GM12872 (cell line): ENCODE measurements at regions not wholly inside any gene's neighbourhood (a gene's known extent, or its start where the extent isn't known, plus 50 kb on each side); places are given as distances from the start of the nearest gene placed in this dataset.

Source experiments
- TF ChIP-seq, protein P1 (sequence below): IDR thresholded peaks from 3 replicates; pipeline ENCODE4 v1.5.1; 2011; ENCODE audit warnings: low read depth, mild to moderate bottlenecking, low read length, moderate library complexity; ENCODE audit not compliant: insufficient read depth

DNA sequence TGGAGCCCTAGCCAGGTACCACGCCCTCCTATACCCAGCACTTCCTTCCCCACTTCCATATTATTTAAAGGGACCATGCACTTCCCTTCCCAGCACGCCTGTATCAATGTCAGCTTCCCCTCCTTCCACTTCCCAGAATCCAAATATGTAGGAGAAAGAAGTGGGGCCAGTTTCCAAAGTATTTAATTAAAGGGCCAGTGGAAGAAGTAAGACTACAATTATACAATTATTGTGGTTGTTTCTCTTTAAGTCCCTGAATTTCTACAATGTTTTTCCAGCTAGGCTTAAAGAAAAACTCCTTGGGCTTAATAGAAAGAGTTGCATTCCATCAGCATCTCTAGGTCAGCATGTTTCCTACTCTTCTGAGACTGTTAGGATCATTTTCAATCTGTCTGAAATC is 515.8 kb downstream of the PREX1 start:
- TF ChIP-seq, protein P1, sequence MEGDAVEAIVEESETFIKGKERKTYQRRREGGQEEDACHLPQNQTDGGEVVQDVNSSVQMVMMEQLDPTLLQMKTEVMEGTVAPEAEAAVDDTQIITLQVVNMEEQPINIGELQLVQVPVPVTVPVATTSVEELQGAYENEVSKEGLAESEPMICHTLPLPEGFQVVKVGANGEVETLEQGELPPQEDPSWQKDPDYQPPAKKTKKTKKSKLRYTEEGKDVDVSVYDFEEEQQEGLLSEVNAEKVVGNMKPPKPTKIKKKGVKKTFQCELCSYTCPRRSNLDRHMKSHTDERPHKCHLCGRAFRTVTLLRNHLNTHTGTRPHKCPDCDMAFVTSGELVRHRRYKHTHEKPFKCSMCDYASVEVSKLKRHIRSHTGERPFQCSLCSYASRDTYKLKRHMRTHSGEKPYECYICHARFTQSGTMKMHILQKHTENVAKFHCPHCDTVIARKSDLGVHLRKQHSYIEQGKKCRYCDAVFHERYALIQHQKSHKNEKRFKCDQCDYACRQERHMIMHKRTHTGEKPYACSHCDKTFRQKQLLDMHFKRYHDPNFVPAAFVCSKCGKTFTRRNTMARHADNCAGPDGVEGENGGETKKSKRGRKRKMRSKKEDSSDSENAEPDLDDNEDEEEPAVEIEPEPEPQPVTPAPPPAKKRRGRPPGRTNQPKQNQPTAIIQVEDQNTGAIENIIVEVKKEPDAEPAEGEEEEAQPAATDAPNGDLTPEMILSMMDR = no peak

DNA sequence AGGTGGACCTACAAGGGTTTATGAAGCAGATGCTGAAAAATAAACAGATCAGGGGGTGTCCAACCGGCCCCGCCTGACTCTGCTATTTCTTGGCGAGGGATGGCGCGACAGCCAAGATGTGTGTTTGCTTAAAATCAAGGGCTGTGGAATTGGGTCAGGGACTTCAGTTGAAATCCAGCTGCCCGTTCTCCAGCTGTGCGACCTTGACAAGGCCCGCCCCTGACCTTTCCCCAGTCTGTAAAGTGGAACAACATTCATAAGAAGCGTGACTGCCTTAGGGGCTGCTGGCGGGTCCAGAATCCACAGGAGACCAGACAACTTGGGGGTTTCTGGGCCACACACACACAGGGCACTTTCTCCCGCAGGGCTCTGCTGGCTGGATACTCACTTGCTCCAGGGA is 517.5 kb downstream of the PREX1 start:
- TF ChIP-seq, protein P1 = no peak

DNA sequence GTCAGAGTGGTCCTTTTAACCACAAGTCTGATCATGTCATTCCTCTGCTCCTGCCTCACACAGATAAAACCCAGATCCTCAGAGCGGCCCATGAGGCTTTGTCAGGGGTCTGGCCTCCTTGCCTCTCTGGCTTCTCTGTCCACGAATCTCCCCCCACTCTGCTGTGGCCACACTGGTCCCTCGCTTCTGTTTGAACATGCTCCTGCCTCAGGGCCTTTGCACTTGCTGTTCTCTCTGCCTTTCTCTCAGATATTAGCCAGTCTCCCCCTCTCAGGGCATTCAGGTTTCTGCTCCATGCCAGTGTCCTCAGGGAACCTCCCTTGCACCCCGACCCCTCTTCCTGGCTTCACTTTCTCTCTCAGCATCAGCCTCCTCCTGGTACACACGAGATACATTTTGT is 518.5 kb downstream of the PREX1 start:
- TF ChIP-seq, protein P1 = no peak

DNA sequence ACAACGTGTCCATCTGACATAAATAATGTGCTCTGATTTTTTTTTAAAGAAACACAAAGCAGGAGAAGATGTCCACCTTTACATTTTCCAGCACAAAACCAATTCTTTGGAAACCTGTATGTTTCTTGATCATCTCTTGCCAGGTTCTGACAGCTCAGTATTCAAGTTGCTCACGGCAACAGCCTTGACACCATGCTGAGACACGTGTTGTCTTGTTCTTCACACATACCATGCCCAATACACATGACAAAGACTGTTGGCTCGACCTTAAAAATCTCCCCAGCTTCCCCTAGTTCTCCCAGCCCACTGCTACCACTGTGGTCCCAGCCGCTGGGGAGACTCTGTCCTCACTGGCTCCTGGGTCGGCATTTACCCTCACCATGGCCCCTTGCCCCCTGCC is 518.9 kb downstream of the PREX1 start:
- TF ChIP-seq, protein P1 = no peak

DNA sequence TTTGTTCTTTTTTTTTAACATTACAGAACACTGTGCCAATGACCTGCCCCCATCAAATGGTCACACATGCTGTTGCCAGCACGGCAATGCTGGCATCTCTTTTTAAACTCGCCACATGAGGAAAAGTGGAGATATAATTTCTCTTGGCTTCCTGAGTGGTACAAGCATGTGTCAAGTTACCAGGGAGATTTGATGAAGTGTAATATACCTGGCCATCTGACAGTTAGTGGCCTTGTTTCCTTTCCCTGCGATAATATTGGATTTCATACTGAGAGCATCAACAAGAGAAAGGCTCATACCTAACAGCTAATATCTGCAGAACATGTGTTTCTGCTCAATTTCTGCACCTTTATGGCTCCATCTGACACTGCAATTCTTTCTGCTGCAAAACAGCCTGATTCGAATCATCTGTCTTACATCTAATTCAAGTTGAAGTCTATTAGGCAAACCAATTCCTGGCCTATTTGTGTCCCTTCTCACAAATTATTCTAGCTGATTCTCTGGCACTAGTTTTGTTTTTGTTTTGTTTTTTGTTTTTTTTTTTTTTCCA is 519.5 kb downstream of the PREX1 start:
- TF ChIP-seq, protein P1 = no peak

DNA sequence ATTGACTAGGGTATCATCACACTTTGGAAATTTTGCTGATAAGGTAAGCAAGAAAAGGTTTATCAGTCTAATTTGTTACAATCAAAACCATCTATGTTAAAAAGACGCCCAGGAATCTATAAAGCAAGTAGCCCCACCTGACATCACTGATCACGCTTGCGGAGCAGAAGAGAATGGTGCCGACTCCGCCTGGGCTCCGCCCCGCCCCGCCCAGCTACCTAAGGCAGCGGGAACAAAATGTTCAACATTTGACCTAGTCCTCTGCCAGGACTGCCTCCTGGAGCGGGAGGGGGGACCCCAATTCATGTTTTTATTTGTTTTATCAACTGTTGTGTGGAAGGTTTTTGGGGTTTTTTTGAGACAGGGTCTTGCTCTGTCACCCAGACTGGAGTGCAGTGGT is 520.5 kb downstream of the PREX1 start:
- TF ChIP-seq, protein P1 = no peak

DNA sequence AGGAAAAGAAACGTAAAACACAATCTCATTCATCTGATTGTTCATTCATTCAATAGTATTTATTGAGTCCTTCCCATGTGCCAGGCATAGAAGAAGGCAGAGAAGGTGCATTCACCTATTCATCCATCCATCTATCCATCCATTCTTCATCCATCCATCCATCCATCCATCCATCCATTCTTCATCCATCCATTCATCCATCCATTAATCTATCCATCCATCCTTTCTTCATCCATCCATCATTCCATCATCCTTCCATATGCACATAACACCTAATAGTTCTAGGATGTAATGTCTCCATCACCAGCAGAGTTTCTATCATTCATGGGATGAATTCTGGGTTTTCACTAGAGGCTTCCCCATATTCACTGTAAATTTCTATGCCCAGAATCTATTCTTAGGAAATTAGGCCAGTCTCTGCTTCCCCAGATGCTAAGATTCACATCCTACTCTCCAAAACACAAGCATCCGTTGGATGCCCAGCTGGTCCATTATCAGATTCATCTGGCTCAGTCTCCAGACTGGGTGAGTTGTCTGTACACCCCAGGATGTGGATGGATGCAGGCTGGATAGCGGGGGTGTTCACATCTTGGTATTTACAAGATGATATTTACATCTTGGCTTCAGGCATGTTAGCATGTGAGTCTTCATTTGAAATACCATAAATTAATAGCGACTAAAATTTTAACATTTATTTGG is 517.7 kb upstream of the SULF2 start:
- TF ChIP-seq, protein P1 = no peak
